ENCODE measurements at regions not wholly inside any gene's neighbourhood (a gene's known extent, or its start where the extent isn't known, plus 50 kb on each side); places are given as distances from the start of the nearest gene placed in this dataset.

DNA sequence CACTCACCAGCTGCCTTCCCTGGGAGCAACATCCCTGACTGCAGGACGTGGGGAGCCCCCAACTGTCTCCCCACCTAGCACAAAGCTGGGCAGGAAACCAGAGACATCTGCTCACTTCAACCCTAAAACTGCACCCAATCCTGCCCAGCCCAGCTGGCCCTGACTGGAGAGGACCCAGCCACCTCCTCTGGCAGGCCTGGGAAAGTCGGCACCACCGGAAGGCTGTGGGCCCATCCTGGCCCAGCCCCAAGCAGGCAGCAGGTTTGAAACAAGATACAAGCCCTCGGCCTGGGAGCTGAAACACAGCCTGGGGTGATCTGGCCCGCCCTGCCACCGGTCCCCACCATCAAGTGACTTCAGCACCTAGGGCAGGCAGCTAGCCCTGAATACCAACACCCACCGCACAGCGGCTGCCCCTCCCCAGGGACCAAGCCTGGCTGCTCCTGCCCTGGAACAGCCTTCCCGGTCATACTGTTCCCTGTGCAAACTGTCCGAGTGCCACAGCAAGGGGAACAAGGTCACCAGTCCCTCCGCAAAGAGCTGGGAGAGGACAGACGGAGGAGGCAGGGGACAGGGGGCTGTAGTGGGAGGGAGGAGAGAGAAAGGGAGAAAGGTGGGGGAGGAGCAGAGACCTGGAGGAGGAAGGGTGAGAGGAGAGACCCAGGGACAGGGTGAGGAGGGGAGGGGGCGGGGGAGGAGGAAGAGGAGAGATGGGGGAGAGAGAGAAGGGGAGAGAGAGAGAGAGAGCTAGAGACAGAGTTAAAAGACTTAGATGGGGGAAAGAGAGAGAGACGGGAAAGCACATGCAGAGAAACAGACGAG, 115.7 kb downstream of the RFLNA start:
- no peak for DNase-seq

GRCh38 chr12:124408822-124409517, 114.1 kb downstream of the RFLNA start:
- no peak for DNase-seq

GRCh38 chr12:124407074-124407473, 112.2 kb downstream of the RFLNA start:
- no peak for DNase-seq

GRCh38 chr12:124406043-124406442, 111.2 kb downstream of the RFLNA start:
- DNase-seq, result no peak

DNA sequence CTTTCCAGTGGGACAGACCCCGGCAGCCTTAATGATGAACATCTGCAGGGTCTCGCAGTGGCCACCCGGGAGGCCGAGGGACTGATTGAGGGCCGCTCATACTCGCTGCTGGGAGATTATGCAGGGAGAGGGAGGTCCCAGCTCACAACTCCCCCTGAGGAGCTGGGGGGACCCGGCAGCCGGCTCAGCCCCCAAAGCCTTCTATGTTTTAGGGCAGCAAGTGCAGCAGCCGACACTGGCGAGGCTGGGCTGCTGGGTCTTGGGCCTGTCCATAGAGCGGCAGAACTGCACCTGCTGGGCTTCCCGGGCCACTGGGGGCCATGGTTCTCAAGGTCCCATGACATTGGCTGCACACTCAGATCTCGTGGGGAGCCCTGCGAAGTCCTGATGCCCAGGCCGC, 110.7 kb downstream of the RFLNA start:
- no peak for DNase-seq

GRCh38 chr12:124405151-124405550, 110.3 kb downstream of the RFLNA start:
- DNase-seq, result no peak

GRCh38 chr12:124404162-124404784, 109.4 kb downstream of the RFLNA start:
- no peak for DNase-seq

GRCh38 chr12:124403273-124403672, 108.4 kb downstream of the RFLNA start:
- DNase-seq, result peak; percentile 75

DNA sequence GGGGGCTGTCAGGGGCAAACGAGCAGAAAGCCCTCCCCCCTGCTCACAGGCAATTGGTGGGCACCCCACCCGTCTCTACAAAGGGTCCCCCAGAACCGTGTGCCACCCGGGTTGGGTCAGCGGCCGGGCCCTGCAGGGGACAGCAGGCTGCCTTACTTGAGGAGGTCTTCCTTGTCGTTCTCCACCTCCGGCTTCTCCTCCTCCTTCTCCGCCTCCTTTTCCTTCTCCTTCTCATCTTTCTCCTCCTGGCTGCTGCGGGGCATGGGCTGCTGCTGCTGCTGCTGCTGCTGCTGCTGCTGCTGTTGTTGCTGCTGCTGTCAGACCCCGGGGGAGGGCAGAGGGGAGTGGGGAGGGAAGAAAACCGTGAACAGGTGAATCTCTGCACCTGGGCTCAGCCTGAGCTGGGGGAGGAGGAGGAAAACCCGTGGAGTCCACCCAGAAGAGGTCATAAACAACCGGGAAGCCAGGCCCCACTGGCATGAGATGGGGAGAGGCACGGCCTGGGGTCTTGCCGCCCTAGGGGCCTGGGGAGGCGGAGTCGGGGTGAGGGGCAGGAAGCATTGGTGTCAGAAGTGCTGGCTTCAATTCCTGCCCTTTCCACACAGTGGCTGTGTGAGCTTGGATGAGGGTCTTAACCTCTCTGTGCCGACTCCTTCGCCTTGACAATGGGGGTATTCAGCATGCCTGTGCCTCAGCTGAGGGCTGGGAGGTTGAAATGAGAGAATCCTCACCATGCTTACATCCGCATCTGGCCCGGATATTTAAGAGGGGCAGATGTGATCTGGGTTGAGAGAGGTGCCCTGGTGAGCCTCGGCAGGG, 107.6 kb downstream of the RFLNA start:
- no peak for DNase-seq

GRCh38 chr12:124401704-124402221, 106.9 kb downstream of the RFLNA start:
- DNase-seq, result no peak

DNA sequence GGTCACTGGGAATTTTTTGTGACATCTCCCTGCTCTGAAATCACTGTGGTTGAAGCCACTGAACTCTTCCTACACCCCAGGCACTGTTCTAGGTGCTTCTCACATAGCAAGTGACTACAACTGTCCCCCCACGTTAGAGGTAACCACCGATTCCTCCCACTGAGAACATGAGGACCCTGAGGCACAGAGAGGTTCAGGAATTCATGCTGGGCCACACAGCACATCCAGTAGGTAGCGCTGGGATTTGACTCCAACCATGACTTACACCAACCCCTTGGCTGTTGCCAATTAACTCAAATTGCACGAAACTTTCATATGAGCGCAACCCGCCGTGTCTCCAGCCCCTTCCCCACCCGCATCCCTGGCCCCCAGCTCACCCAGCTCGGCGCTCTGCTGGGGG, 105.2 kb downstream of the RFLNA start:
- no peak for DNase-seq

GRCh38 chr12:124399622-124400021, 104.7 kb downstream of the RFLNA start:
- no peak for DNase-seq

DNA sequence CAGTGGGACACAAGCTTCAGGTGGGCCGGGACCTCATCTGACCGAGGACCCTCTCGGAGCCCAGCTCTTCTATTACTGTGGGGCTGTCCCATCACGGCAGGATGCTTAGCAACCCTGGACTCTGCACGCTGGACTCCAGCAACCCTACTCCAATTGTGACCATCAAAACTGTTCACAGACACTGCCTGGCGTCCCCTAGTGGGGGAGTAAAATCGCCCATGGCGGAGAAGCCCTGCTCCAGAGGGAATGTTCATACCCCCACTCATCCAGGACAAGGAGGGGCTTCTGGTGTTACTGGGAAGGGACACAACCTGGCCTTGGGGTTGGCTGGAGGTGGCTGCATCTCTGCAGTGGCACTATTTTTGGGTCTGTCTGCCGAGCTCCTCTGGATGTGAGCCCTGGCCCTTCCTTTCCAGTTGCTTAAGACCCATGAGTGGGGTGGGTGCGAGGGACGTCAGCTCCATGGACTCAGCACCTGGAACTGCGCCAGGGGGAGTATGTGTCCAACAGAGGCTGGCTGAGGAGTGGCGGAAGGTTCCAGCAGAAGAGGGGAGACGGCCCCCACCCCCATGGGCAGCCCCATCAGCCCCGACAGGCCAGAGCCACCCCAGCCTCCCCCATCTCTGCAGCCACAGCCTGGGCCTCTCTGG, 103.8 kb downstream of the RFLNA start:
- no peak for DNase-seq

DNA sequence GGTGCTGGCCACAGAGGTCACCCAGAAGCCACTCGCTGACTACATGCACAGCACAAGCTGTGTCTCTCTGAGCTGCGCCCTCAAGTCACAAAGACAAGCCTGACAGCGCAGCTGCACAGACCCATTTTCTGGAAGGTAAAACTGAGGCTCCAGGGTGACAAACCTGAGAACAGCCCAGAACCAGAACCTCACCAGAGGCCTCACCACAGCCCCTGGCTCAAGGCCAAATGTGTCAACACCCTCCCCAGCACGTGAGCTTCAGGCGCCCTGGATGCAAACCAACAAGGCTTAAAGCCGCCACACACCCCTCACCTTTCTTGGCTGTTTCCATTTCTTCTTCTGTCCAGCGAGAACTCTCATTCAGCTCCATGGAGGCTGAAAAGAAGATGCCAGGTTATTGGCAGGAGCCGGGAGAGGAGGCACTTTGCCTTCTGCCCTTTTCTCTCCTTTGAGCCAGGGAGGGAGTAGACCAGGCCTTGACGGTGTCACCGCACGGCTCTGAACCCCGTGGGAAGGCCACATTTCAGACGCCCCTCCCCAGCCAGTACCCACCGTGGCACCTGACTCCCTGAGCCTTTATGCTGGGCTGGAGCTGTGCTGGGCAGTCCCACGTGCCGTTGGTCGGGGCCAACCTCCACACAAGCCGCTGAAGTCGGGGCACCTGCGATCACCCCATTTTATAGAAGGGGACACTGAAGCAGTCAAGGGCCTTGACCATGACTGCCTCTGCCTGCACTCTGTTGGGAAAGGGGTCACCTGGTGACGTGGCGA, 103.1 kb downstream of the RFLNA start:
- DNase-seq, result no peak

DNA sequence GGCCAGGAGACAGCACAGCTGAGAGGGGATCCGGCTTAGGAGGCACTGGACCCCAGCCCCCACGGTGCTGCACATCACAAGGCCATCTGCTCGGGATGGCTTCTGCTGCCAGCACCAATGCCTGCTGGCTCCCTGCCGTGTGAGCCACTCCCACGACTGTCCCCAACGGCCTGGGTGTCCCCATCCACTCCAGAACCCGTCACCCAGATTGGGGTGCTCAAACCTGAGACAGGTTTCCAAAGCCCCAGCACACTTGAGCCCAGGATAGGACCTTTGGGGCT, 102.4 kb downstream of the RFLNA start:
- DNase-seq, result no peak

DNA sequence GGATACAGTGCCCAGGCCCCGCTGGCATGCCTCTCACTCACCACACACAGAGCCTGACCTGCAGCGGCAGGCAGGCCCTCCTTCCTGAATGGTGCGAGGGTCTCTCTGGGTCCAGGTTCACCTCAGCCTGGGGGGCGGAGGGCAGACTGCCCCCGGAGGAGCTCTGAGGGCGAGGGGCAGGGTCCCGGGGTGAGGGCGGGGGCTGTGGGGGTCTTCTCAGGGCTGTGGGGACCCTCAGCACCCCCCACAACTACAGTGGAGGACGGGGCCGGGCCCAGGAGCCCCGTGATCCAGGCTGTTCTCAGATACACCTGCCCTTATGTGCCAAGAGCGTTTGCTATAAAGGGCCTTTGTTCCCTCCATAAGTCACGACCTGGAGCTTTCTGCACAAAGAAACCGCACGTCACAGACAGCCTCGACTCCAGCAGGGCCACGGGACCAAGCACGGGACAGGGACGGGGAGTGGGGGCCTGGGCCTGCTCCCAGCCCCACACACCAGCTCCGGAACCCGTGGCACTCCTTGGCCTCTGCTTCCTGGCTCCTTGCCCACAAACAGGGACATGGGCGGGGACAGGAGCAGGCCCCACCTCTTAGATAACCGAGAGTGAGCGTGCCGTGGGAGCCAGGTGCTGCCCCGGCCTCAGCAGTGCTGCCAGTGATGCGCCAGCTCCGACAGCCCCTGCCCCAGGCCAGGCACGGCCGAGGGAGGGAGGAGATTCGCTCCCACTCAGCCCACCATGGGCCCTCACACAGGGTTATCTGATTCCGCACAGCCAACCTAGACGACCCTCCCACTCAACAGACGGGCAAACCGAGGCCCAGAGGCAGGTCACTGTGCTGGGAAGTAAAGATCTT, 101.9 kb downstream of the RFLNA start:
- no peak for DNase-seq

DNA sequence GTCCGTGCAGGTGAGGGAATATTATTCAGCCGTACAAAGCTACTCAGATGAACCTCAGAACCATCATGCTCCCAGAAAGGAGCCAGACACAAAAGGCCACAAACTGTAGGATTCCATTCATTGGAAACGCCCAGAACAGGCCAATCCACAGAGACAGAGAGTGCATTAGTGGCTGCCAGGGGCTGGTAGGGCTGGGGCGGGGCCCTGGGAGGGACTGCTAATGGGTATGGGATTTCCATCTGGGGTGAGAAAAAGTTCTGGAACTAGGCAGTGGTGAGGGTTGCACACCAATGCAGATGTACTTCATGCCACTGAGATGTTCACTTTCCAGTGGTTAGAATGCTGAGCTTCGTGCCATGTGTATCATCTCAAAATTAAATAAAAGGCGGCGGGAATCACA, 101.1 kb downstream of the RFLNA start:
- DNase-seq, result no peak

DNA sequence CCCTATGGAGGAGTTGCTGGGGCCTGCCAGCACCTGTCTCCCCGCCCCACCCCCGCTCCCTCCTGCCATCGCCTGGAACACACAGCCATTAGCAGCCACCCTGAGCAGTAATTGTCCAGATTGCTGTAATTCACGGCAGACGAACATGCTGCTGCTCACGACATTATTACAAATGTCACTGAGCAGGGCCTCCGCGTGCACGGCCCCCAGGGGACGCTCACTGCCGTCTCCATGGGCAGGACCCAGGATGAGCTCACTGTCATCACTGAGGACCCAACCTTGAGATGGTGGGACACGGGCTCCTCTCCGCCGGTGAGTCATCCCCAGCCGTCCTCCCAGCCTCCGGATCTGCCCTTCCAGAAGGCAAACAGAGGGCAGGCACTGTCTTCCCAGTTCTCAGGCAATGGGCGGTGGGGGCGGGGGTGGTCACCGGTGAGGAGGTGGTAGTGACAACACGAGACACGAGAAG, 100.4 kb downstream of the RFLNA start:
- no peak for DNase-seq

DNA sequence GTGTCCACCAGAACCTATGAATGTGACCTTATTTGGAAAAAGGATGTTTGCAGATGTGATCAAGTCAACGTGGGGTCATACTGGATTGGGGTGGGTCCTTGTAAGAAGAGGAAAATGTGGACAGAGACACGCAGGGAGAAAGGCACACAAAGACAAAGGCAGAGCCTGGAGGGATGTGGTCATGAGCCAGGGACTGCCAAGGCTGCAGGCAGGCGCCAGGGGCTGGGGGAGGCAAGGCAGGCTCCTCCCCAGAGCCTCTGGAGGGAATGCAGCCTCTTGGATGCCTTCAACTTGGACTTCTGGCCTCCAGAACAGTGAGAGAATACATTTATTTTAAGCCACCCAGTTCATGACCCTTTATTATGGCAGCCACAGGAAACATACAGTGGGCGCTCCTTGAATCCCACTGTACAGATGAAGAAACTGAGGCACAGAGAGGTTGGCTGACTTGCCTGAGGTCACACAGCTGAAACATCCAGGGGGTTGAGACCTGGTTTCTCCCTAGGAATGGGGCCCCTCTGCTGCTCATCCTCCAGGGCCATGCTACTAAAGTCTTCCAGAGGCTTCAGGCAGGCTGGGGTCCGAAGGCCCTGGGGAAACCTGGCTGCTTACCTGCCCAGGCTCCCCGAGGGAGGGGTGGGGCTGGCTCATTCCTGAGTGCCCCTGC, 99.7 kb downstream of the RFLNA start:
- DNase-seq, result no peak

GRCh38 chr12:124393831-124394230, 98.9 kb downstream of the RFLNA start:
- no peak for DNase-seq

All from hindlimb muscle (tissue), 1 donor.